ENCODE measurements at regions not wholly inside any gene's neighbourhood (a gene's known extent, or its start where the extent isn't known, plus 50 kb on each side); places are given as distances from the start of the nearest gene placed in this dataset.

GRCh38 chr14:105635560-105635959, 109.2 kb downstream of the TMEM121 start:
- no peak for TF ChIP-seq E2F5 (CRISPR knock-in tag; conservative IDR thresholded peaks at IDR 0.05)
- TF ChIP-seq TCF7L2 (IDR thresholded peaks at IDR 0.05; ENCODE audit: low read depth, low read length) = no peak
- TF ChIP-seq CTCF (CRISPR knock-in tag; IDR thresholded peaks at IDR 0.05) = no peak
- no peak for TF ChIP-seq ZGPAT (CRISPR knock-in tag; IDR thresholded peaks at IDR 0.05)
- TF ChIP-seq ZBTB40 (IDR thresholded peaks at IDR 0.05) = no peak
- no peak for TF ChIP-seq ZBTB40 (CRISPR knock-in tag; IDR thresholded peaks at IDR 0.05)
- no peak for TF ChIP-seq MXD4 (CRISPR knock-in tag; IDR thresholded peaks at IDR 0.05)
- no peak for TF ChIP-seq WIZ (CRISPR knock-in tag; IDR thresholded peaks at IDR 0.05)
- TF ChIP-seq CREM (IDR thresholded peaks at IDR 0.05) = no peak
- TF ChIP-seq CREM (CRISPR knock-in tag; IDR thresholded peaks at IDR 0.05) = no peak
- TF ChIP-seq DNMT3B (CRISPR knock-in tag; conservative IDR thresholded peaks at IDR 0.05) = no peak
- no peak for TF ChIP-seq BORCS8-MEF2B (CRISPR knock-in tag; IDR thresholded peaks at IDR 0.05)
- no peak for TF ChIP-seq ZNF121 (CRISPR knock-in tag; IDR thresholded peaks at IDR 0.05)

Data from HepG2 (cell line).